ENCODE measurements at regions not wholly inside any gene's neighbourhood (a gene's known extent, or its start where the extent isn't known, plus 50 kb on each side); places are given as distances from the start of the nearest gene placed in this dataset.

DNA sequence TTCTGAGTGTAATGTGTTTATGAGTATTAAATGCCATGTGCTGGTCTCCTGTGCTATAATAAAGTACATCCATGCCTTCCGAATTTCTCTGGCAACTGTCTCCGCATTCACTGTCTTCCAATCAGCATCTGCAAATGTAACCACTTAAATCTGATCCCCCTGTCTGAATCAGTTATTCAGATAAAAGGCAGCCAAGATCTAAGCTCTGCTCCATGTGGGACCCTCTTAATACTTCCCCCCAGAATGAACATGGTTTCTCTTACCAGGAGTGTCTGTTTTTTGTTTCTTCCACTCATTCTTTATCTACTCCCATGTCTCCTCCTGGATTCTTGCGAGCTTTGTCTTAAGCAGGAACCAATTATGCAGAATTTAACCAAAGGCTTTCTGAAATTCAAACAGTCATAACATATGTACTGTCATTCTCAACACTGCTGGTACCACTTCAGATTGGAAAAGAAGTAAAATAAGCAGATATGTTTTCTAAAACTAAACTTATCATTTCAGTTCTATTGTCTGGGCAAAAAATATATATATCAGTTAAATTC lies 996.7 kb upstream of the FLRT2 start:
- DNase-seq (ENCODE audit: low spot score): no peak

DNA sequence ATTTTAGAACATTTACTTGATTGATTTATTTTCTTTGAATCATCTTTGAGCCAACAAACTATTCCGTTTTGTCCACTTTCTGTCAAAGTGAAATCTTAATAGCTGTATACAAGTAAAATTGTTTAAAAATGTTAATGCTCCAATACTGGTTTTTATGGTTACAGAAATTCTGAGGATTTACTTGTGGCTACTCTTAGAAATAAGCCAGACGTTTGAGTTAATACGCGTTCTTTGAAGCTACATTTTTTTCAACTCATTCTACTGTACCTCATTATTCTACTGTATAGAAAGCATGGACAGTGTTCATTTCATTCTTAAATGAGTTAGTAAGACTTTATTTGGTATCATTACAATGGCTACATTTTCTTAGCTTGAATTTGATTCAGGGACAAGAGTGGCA lies 996.2 kb upstream of the FLRT2 start:
- no peak for DNase-seq (ENCODE audit: low spot score)

DNA sequence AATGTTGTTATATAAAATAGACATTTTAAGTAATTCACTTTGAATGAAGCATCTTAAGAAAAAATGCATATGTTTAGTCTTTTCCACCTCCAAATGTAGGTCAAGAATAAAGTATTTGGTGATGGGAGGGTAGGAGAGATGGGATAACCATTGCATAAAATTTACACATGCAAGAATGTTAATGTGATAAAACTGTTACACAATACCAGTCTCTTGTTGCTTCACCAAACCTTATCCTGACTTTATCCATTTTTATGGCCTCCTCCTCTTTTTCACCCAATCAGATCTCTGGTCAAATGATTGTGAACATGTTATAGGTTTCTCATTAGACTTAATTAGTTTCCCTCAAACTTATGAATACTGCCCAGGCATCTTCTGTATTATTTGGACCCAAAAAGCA lies 994.5 kb upstream of the FLRT2 start:
- no peak for DNase-seq (ENCODE audit: low spot score)

DNA sequence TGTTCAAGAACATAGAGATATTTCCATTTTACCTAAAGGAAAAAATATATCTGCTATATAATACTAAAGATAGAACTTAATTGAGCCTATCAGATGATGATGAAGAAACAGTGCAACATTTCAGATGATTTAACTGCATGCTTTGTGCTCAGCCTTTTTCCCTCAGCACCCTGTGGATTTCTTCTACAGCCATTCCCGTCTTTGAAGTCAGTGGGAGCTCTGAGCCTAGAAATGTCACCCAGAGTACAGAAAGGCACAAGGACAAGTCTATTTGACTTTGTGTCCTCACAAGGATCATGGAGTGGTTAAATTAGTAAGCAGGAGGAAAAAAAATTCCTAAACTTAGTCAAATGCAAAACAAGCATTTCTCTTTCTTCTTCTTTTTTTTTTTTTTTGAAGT lies 994.0 kb upstream of the FLRT2 start:
- DNase-seq (ENCODE audit: low spot score): no peak

DNA sequence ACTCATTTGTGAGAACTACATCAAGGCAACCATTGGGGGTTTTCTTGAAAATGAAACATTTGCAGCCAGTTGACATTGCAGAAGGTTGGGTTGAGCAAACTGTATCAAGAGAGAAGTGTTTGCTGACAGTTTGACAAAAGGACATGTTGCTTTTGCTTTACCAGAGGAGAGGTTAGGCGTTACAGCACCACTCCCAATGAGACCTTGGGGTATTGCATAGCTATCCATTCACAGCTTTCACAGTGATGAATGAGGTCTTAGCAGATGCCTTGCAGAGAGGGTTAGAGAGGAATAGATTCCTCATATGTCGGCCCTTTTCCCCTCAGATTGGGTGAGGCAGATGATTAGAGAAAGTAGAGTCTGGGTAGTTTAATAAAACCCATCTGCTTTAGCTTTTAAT lies 988.9 kb upstream of the FLRT2 start:
- no peak for DNase-seq (ENCODE audit: low spot score)

DNA sequence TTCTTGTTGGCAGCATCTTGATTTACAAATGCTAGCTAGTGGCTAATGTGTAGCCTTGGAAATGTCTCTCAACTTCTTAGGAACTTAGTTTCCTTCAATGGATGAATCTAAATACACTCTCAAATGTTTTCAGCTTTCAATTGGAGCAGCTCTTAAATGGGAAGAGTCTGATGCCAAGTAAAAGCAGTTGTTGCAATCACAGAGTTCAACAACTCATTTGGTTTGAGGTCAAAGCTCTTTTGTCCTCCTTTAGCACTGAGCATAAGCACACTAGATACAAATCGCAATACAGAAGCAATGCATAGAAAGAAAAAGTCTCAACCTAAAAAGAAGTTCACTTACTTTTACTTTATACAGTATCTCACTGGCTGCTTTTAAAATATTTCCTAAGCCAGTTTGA lies 986.1 kb upstream of the FLRT2 start:
- no peak for DNase-seq (ENCODE audit: low spot score)

DNA sequence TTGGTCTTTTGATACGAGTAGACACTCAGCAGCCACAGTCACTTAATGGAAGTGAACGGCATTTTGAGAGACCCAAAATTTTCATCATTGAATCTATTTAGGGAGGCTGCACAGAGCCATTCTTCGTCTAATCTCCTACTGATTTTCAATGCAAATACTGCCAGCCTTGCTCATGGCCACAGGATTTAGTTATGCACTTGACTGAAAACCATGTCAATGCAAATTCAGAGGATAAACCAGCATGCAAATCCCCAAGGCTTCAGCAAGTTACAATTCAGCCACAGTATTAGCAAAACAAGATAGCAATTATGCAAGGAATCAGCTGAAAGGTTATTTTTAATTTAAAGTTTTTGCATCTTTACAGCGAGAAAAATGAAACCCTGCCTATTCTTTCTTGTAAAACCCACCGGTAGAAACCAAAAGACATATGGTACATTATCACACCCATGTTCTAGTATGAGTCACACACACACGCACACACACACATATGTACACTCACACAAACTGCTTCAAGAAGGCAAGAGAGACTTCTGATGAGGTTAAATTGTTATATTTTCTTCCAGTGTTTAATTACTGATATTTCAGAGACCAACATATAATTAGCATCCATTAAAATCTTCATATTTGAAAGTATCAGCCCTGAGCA lies 985.3 kb upstream of the FLRT2 start:
- no peak for DNase-seq (ENCODE audit: low spot score)

DNA sequence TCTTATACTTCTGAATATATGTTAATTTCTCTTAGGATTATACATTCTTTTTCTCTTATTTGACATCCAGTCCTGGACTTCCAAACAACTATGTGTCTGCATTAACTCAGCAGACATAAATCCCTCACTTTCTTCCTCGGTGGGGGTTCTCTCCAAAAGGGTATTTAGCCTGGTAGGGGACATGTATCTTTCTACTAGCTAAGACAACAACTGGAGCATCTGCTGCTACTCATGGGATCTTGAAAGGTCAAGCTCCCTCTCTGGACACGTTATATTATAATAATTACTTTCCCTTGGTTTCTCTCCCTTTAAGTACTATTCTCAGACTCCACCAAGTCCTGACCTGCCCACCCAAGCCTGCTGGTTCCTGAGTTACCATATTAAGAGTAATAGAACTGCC lies 983.7 kb upstream of the FLRT2 start:
- no peak for DNase-seq (ENCODE audit: low spot score)

DNA sequence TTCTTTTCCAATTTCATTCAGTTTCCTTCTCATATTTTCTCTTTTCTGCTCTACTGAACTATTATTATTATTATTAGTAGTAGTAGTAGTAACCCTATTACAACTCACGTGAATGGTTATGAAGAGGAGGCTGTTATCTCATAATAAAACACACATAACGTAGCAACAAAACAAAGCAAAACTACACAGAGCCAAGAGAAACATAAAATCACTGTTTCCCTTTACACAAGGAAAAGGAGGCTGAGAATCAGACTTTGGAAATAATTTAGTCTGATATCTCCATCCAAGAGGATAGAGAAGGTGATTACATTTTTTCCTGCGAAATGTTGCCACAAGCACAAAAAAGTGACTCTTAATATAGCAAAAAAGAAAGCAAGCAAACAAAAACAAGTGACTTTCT lies 975.8 kb upstream of the FLRT2 start:
- DNase-seq (ENCODE audit: low spot score): no peak

DNA sequence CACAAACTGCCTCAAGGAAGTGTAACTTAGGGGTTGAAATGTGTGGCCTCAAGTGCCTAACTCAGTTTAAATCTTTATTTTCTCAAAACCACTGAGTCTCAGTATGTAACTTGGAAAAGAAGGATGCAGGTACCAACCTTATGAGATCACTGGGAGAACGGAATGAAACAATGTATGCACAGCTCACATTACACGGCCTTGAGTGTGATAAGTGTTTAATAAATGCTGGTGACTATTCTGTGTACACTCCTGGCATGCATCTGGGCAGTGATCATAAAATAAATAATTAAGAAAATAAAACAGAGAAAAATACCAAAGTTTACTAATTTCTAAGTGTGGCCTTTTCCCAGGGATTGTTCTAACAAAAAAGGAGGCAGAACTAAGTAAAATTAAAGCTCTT lies 974.5 kb upstream of the FLRT2 start:
- DNase-seq (ENCODE audit: low spot score): no peak

DNA sequence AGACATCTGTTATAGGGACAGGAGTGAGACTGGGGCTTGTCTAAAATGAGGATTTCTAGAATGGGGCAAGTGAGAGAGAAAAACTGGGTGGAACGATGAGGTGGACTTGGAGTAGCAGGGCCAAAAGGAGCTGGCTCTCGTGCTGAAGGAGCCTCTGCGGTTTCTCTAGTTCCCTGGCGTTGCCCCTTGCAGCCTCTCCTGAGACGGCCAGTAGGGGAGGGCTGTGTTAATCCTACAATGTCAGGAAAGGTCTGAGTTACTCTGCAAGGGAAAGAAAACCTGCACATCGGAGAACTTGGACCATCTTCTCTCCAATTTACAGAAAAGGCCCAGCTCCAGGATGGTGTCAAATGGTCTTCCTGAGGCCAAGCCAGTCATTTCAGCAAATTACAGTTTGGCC lies 963.8 kb upstream of the FLRT2 start:
- DNase-seq (ENCODE audit: low spot score): no peak

DNA sequence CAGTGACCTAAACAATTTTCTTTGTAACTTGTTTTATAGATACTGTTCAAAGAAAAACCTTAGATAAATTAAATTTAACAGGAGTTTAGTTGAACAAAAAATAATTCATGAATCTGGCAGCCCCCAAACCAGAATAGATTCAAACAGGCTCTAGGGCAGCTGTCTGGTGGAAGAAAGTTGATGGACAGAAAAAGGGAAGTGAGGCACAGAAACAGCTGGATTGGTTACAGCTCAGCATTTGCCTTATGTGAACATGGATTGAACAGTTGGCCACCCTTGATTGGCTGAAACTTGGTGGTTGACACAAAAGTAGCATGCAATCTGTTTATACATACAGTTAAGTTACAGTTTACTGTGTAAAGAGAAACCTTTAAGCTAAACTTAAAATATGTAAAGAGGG lies 954.3 kb upstream of the FLRT2 start:
- no peak for DNase-seq (ENCODE audit: low spot score)

DNA sequence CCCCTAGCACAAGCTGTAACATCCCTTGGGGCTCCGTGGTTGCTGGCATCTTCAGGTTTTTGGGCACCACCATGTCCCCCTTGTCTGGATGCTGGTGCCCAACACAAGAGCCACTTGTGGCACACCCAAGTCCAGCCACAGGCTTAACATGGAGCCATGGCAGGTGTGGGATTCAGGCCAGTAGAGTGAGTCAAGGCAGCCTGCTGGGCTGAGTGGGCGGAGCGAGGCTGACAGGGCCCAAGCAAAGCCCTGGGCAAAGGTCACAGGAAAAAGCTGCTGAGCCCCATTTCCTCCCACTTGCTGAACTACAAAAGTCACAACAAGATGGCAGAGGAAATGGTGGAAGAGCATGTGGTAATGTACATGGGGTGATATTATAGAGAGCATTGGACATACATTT lies 950.7 kb upstream of the FLRT2 start:
- no peak for DNase-seq (ENCODE audit: low spot score)

DNA sequence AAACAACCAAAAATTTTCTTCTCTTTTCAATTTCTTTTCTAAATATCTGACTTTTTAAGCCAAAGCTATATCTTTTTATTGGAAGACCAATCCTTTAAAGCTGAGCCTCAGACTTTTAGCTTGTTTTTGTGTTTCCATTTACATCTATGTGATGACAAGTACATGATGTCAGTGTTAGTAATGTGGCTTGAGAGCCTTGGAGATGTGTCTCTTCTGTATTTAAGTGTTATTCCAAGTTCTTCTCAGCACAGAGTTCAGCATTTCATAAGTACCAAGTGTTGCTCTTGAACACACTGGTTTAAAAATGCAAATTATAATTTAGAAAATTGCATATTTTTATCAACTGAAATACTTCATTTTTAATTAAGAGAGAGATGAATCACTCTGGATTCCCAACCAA lies 948.9 kb upstream of the FLRT2 start:
- no peak for DNase-seq (ENCODE audit: low spot score)

DNA sequence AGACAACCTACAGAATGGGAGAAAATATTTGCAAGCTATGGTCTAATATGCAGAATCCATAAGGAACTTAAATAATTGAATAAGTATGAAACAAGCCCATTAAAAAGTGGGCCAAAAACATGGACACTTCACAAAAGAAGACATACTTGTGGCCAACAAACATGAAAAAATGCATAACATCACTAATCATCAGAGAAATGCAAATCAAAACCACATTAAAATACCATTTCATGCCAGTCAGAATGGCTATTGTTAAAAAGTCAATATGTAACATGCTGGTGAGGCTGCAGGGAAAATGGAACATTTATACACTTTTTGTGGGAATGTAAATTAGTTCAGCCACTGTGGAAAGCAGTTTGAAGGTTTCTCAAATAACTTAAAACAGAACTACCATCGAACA lies 945.4 kb upstream of the FLRT2 start:
- DNase-seq (ENCODE audit: low spot score): no peak

DNA sequence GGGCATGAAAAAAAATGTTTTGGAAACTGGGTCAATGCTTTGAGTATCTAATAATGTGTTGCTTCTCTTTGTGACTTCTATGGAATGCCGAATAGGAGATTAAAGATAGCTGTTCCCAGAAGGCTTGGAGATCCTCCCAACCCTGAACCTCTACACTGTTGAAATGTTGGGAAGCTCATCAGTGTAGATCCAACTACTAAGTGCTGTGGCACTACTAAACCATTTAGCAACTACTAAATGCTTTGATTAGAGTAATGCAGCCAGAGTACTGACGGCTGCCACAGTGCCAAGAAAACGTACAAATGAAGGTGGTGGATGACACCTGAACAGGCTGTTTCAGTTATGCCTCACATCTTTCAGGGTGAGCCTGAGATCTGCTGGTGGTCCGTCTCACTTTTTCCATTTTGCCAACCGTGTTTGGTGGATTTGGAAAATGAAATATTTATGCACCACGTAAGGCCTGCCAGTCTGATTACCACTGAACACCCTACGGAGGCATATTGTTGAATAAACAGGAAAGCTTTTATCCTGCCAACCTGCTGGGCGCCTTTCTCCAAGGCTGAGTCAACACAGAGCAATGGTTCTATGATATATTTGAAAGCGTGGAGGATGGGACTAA lies 938.0 kb upstream of the FLRT2 start:
- no peak for DNase-seq (ENCODE audit: low spot score)

DNA sequence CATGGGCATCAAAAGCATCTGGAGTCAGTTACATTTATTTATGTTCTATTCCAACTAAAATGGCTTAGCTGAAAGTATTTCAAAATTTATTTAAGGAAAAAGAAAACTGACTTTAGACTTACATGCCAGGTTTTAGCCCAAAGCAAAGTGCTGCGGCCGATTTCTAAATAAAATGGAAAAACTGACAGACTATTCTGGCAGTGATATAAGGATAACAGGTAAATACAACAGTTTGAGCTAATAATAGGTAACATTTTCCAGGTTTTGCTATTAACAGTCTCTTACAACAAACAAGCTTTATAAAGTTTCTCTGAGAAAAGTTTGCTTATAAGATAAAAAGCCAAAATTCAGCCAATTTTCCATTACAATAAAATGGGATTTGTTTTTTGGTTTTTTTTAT lies 937.2 kb upstream of the FLRT2 start:
- no peak for DNase-seq (ENCODE audit: low spot score)

DNA sequence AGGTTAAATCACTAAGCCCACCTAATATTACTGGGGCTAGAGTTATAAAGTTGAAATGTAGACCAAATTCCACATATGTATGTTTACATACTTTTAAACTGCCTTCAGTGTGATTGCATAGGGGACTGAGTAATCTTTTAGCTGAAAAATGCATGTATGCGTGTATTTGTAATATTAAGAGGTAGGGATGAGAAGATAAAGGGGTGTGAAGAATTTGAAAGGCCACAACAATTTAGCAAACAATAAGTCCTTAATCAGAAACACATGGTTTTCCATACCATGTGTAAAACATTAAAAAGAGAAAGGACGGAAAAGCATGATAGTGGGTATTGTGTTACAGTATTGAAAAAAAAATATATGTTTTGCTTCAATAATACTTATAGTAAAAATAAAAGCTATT lies 919.9 kb upstream of the FLRT2 start:
- DNase-seq (ENCODE audit: low spot score): no peak

DNA sequence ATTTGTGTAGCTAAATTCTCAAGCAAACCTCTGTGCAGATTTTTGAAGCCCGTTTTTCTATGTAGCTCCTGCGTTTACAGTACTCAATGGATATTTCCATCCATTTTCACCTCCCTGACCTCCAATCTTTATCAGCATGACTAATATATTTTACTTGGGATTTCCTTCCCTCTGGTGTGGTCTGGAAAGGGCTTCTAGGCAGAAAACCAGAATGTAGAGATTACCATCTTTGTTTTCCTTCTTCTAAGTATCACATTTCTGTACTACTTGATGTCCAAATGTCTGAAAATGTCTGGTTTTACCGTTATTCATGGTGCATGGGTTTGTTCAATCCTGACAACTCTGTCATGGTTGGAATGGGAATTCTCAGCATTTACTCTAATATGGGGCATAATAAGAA lies 907.6 kb upstream of the FLRT2 start:
- DNase-seq (ENCODE audit: low spot score): no peak

DNA sequence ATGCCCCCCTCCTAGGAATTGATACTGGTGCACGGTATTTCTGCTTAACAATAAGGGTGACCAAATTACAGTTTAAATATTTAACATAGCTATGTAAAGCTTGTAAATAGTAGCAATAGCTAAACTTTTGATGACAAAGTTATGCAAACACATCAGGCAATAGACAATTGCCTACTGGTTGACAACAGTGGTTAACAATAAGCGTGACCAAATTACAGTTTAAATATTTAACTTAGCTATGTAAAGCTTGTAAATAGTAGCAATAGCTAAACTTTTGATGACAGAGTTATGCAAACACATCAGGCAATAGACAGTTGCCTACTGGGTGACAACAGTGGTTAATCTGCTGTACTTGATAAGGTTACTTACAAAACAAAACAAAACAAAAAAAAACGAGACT lies 886.5 kb upstream of the FLRT2 start:
- DNase-seq (ENCODE audit: low spot score): no peak

DNA sequence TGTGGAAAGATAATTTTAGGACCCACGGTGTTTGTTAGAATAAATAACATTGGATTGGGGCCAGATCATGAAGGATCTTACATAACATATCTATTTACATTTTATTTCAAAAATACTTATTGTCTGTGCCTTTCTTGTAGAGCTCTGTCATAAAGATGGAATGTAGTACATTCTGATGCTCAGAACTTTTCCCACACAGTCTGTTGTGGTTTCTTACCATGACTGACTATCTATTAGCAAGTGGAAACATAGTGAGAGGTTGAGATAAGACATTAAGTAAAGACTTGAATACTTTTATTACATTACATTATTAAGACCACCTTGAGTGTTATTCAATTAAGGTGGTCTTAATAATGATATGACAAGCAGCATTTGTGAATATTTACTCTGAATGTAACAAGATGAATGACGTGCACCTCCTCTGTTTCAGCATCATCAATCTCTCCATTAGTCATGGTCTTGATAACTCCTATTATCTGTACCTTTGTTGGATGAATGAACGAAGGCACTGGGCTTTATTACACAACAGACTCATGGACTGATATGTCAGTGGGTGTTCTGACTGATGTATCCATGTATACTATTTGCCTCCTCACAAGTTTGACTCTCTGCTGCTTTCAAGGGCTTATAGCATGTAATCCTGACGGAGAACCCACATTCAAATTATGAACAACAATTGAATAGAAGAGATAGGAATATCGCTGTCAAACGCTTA lies 883.0 kb upstream of the FLRT2 start:
- DNase-seq (ENCODE audit: low spot score): no peak

DNA sequence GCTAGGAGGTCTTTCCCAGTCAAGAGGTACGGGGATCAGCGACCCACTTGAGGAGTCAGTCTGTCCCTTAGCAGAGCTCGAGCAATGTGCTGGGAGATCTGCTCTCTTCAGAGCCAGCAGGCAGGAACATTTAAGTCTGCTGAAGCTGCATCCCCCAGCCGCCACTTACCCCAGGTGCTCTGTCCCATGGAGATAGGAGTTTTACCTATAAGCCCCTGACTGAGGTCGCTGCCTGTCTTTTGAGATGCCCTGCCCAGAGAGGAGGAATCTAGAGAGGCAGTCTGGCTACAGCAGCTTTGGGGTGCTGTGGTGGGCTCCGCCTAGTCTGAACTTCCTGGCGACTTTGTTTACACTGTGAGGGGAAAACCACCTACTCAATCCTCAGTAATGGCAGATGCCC lies 874.9 kb upstream of the FLRT2 start:
- DNase-seq (ENCODE audit: low spot score): no peak

DNA sequence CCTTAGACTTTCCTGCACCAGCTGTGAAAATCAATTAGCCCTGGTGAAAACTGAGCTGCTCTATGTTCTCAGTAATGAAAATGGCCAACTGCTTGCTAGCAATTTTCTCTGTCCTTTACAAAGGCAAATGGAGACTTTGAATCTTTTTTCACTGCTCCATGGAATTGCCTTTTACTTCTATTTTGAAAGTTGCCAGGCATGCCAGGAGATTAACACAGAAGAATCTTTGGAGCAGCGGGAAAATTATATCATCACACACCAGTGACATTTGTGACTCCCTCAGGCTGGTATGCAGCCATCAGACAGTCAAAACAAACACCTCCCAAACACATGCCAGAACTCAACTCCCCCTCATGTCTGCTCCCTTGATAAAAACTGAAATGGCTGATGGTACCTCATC lies 872.0 kb upstream of the FLRT2 start:
- DNase-seq (ENCODE audit: low spot score): no peak

DNA sequence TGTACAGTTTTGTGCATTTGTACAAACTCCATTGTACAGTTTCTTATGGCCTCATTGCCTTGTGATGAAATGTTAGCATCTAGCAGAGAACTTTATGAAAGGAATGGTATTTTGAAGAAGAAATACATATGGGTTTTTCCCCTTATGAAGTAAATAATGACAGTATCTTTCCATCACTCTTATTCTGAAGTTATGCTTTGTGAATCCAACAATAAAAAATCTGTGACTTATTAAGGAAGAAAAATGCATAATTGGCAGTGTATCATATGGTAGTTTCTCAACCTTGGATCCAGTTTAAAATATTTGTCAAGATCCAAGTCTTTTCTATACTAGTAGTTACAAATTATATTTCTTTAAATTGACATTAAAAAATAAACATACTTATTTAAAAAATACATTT lies 859.1 kb upstream of the FLRT2 start:
- DNase-seq (ENCODE audit: low spot score): no peak
